HepG2 (cell line): ENCODE measurements at regions not wholly inside any gene's neighbourhood (a gene's known extent, or its start where the extent isn't known, plus 50 kb on each side); places are given as distances from the start of the nearest gene placed in this dataset.
A peak's percentile ranks its signal among the peaks of the same experiment; 100 is the strongest.

Experiments used
- ATF1 ChIP-seq: IDR thresholded peaks from 2 replicates; pipeline ENCODE4 v1.6.1; 2016; ENCODE audit warnings: mild to moderate bottlenecking, control low read depth
- ATF2 ChIP-seq: sonication (generic); formaldehyde crosslinking; IDR thresholded peaks from 2 replicates; pipeline ENCODE4 v1.4.0; 2020; ENCODE audit warnings: missing genetic modification reagents
- CEBPG ChIP-seq: IDR thresholded peaks from 2 replicates; pipeline ENCODE4 v1.6.1; 2016
- EP300 ChIP-seq, 3 experiments: sonication (generic) in 1 of 3; formaldehyde crosslinking in 1 of 3; IDR thresholded peaks; 2 replicates each; pipeline versions ENCODE4 v1.5.1 to v1.6.1; 2011 to 2020; ENCODE audit warnings: low read depth in 2 of 3, low read length in 2 of 3, borderline replicate concordance in 1 of 3, improper control_type of control experiment in 1 of 3, mild to moderate bottlenecking in 1 of 3, missing genetic modification reagents in 1 of 3, moderate library complexity in 1 of 3
- GLMP ChIP-seq: sonication (generic); formaldehyde crosslinking; IDR thresholded peaks from 2 replicates; pipeline ENCODE4 v1.9.0; 2021; ENCODE audit warnings: missing genetic modification reagents, mild to moderate bottlenecking, borderline replicate concordance
- HDAC6 ChIP-seq: fragments of 200-600 bp; sonication (generic); IDR thresholded peaks from 2 replicates; pipeline ENCODE4 v1.7.0; 2017; ENCODE audit warnings: mild to moderate bottlenecking, antibody characterized with exemption, low read length, low read depth
- HMGXB4 ChIP-seq, 2 experiments: sonication (generic) in 1 of 2; formaldehyde crosslinking in 1 of 2; IDR thresholded peaks; 2 replicates each; pipeline versions ENCODE4 v1.4.0 to v1.6.1; 2018 to 2020; ENCODE audit warnings: missing genetic modification reagents in 2 of 2, borderline replicate concordance in 1 of 2, low read depth in 1 of 2, mild to moderate bottlenecking in 1 of 2, missing biosample characterization in 1 of 2
- KLF11 ChIP-seq: IDR thresholded peaks from 2 replicates; pipeline ENCODE4 v1.6.1; 2016; ENCODE audit warnings: missing compliant biosample characterization
- NCOA2 ChIP-seq: sonication (generic); formaldehyde crosslinking; IDR thresholded peaks from 2 replicates; pipeline ENCODE4 v1.8.0; 2022; ENCODE audit warnings: inconsistent platforms
- PHF20 ChIP-seq: sonication (generic); formaldehyde crosslinking; IDR thresholded peaks from 2 replicates; pipeline ENCODE4 v1.5.0; 2020; ENCODE audit warnings: mild to moderate bottlenecking, missing genetic modification reagents
- RBM39 ChIP-seq: fragments of 200-400 bp; formaldehyde crosslinking; IDR thresholded peaks from one replicate; pipeline ENCODE4 v1.6.1; 2018; ENCODE audit warnings: antibody characterized with exemption, mild to moderate bottlenecking, low read depth, low read length; ENCODE audit not compliant: poor library complexity, severe bottlenecking
- SYNCRIP ChIP-seq: fragments of 200-400 bp; formaldehyde crosslinking; IDR thresholded peaks from 2 replicates; pipeline ENCODE4 v1.6.1; 2018; ENCODE audit warnings: mild to moderate bottlenecking, low read depth, low read length; ENCODE audit not compliant: insufficient read depth
- THAP8 ChIP-seq: sonication (generic); formaldehyde crosslinking; IDR thresholded peaks from 2 replicates; pipeline ENCODE4 v1.5.1; 2020; ENCODE audit warnings: missing genetic modification reagents, mild to moderate bottlenecking, borderline replicate concordance
- USF2 ChIP-seq, 2 experiments: sonication (generic) in 1 of 2; formaldehyde crosslinking in 1 of 2; IDR thresholded peaks; 2 replicates each; pipeline versions ENCODE4 v1.5.1 to v1.6.1; 2011 to 2020; ENCODE audit warnings: borderline replicate concordance in 1 of 2, low read depth in 1 of 2, low read length in 1 of 2, mild to moderate bottlenecking in 1 of 2, missing genetic modification reagents in 1 of 2, moderate library complexity in 1 of 2
- YEATS2 ChIP-seq: sonication (generic); formaldehyde crosslinking; IDR thresholded peaks from 2 replicates; pipeline ENCODE4 v1.4.0; 2020; ENCODE audit warnings: missing genetic modification reagents, borderline replicate concordance
- ZFP36L2 ChIP-seq: sonication (generic); formaldehyde crosslinking; IDR thresholded peaks from 2 replicates; pipeline ENCODE4 v1.4.0; 2020; ENCODE audit warnings: missing genetic modification reagents
- ZNF207 ChIP-seq: fragments of 450-650 bp; IDR thresholded peaks from 2 replicates; pipeline ENCODE4 v1.6.1; 2016; ENCODE audit warnings: antibody characterized with exemption, borderline replicate concordance
- ZNF761 ChIP-seq: sonication (generic); formaldehyde crosslinking; conservative IDR thresholded peaks from 2 replicates; pipeline ENCODE4 v1.4.0; 2020; ENCODE audit warnings: mild to moderate bottlenecking, missing genetic modification reagents
- ZNF775 ChIP-seq: sonication (generic); formaldehyde crosslinking; IDR thresholded peaks from 2 replicates; pipeline ENCODE4 v1.4.0; 2020; ENCODE audit warnings: missing genetic modification reagents, mild to moderate bottlenecking, moderate library complexity, borderline replicate concordance
- ZNF879 ChIP-seq: sonication (generic); formaldehyde crosslinking; IDR thresholded peaks from 2 replicates; pipeline ENCODE4 v1.8.1; 2023; ENCODE audit warnings: missing genetic modification reagents

- TF ChIP-seq KLF11 (CRISPR knock-in tag) (peak; percentile 95), ZNF775 (CRISPR knock-in tag) (no peak), ZNF761 (CRISPR knock-in tag) (peak; percentile 83; the same call in 1 of the 2 replicates), EP300 (IDR thresholded peaks at IDR 0.05; ENCODE audit: low read depth in 2 of 2, low read length in 2 of 2) (peak in 1 of 2 experiments; percentile 88; a peak in 2 of 4 replicates), EP300 (CRISPR knock-in tag; IDR thresholded peaks at IDR 0.05; ENCODE audit: borderline replicate concordance) (peak; percentile 96), ZNF207 (no peak), NCOA2 (CRISPR knock-in tag) (peak; percentile 96), THAP8 (CRISPR knock-in tag) (0 out of 2 replicates have a peak, but pooled peaks have one; percentile 7), ATF2 (CRISPR knock-in tag) (peak; percentile 76; the same call in 1 of the 2 replicates), HMGXB4 (CRISPR knock-in tag; IDR thresholded peaks at IDR 0.05; ENCODE audit: borderline replicate concordance in 1 of 2, low read depth in 1 of 2) (peak; percentile 58 to 90), YEATS2 (CRISPR knock-in tag) (peak; percentile 81; the same call in 1 of the 2 replicates), PHF20 (peak; percentile 56; the same call in 1 of the 2 replicates), GLMP (CRISPR knock-in tag) (no peak), SYNCRIP (no peak), RBM39 (no peak), USF2 (IDR thresholded peaks at IDR 0.05; ENCODE audit: low read depth, low read length) (no peak), USF2 (CRISPR knock-in tag; IDR thresholded peaks at IDR 0.05; ENCODE audit: borderline replicate concordance) (peak; percentile 39; the same call in 1 of the 2 replicates), ATF1 (CRISPR knock-in tag) (no peak), HDAC6 (no peak), ZNF879 (CRISPR knock-in tag) (0 out of 2 replicates have a peak, but pooled peaks have one; percentile 63), CEBPG (CRISPR knock-in tag) (peak; percentile 98), ZFP36L2 (CRISPR knock-in tag) (no peak; the same call in 1 of the 2 replicates)
These were observed 84.2 kb downstream of the CEBPB start (continued) for GRCh38 chr20:50274570-50275430.
